CD14-positive monocyte (primary cell): ENCODE measurements at regions not wholly inside any gene's neighbourhood (a gene's known extent, or its start where the extent isn't known, plus 50 kb on each side); places are given as distances from the start of the nearest gene placed in this dataset.

Experiments used
- DNase-seq, 3 donors: peaks; one replicate each; pipeline ENCODE4 v3.0.0-alpha.2; 2011 to 2022
- H2AFZ ChIP-seq: 2 replicates; pipeline ENCODE4 v1.6.0; 2012; ENCODE audit warnings: mild to moderate bottlenecking, low read depth, low read length, inconsistent platforms; ENCODE audit not compliant: insufficient read depth, poor library complexity, severe bottlenecking
- H3K27ac ChIP-seq, 2 donors: 1 replicate in 1 of 2; 2 replicates in 1 of 2; pipeline ENCODE4 v1.5.1; 2012 to 2013; ENCODE audit warnings: low read length in 2 of 2, control low read depth in 1 of 2, inconsistent platforms in 1 of 2, low read depth in 1 of 2, mild to moderate bottlenecking in 1 of 2
- H3K27me3 ChIP-seq, 2 donors: one replicate each; pipeline versions ENCODE4 v1.6.0 to v1.6.1; 2011 to 2013; ENCODE audit warnings: low read length in 2 of 2; ENCODE audit not compliant: control insufficient read depth in 2 of 2, insufficient read depth in 2 of 2
- H3K36me3 ChIP-seq, 2 donors: replicated peaks in 1 of 2; 1 replicate in 1 of 2; 2 replicates in 1 of 2; pipeline versions ENCODE4 v1.5.1 to v1.6.1; 2012 to 2013; ENCODE audit warnings: low read length in 2 of 2, control low read depth in 1 of 2, inconsistent platforms in 1 of 2, mild to moderate bottlenecking in 1 of 2; ENCODE audit not compliant: insufficient read depth in 2 of 2, control insufficient read depth in 1 of 2
- H3K4me1 ChIP-seq, 2 donors: 1 replicate in 1 of 2; 2 replicates in 1 of 2; pipeline versions ENCODE4 v1.5.1 to v1.6.1; 2012 to 2013; ENCODE audit warnings: low read length in 2 of 2, control low read depth in 1 of 2, inconsistent platforms in 1 of 2, mild to moderate bottlenecking in 1 of 2, moderate library complexity in 1 of 2; ENCODE audit not compliant: insufficient read depth in 2 of 2, control insufficient read depth in 1 of 2
- H3K4me2 ChIP-seq: replicated peaks from 2 replicates; pipeline ENCODE3; 2012; ENCODE audit warnings: low read length, moderate library complexity, mild to moderate bottlenecking; ENCODE audit not compliant: poor library complexity, severe bottlenecking; ENCODE audit errors: extremely low read depth
- H3K4me3 ChIP-seq, 3 experiments: fragments of 200-600 bp in 1 of 3; sonication (generic) in 1 of 3; replicated peaks in 1 of 3; 1 replicate in 2 of 3; 2 replicates in 1 of 3; pipeline ENCODE4 v1.5.1; 2011 to 2013; ENCODE audit warnings: low read length in 3 of 3, mild to moderate bottlenecking in 3 of 3, control low read depth in 2 of 3, low read depth in 2 of 3, inconsistent platforms in 1 of 3, moderate library complexity in 1 of 3
- H3K79me2 ChIP-seq: 2 replicates; pipeline ENCODE4 v1.6.0; 2012; ENCODE audit warnings: mild to moderate bottlenecking, control low read depth, inconsistent platforms, low read length, moderate library complexity; ENCODE audit not compliant: insufficient read depth
- H3K9ac ChIP-seq: 2 replicates; pipeline ENCODE4 v1.6.0; 2017; ENCODE audit warnings: low read length, mild to moderate bottlenecking; ENCODE audit not compliant: insufficient read depth, poor library complexity, severe bottlenecking
- H3K9me3 ChIP-seq, 2 donors: replicated peaks in 1 of 2; 1 replicate in 1 of 2; 2 replicates in 1 of 2; pipeline versions ENCODE4 v1.5.1 to v1.6.1; 2012 to 2013; ENCODE audit warnings: low read length in 2 of 2, control low read depth in 1 of 2; ENCODE audit not compliant: control insufficient read depth in 1 of 2, insufficient read depth in 1 of 2
- H4K20me1 ChIP-seq: 2 replicates; pipeline ENCODE4 v1.6.0; 2012; ENCODE audit warnings: mild to moderate bottlenecking, low read length, control low read depth, moderate library complexity; ENCODE audit not compliant: insufficient read depth
- H3K27ac Mint-ChIP-seq, 7 donors: one replicate each; pipeline ENCODE4 v1.8.0; 2020; ENCODE audit warnings: mild to moderate bottlenecking in 7 of 7, mixed read lengths in 7 of 7, moderate library complexity in 6 of 7, inconsistent platforms in 2 of 7
- H3K27me3 Mint-ChIP-seq, 3 donors: one replicate each; pipeline ENCODE4 v1.8.0; 2021 to 2022; ENCODE audit warnings: low read depth in 3 of 3, mild to moderate bottlenecking in 3 of 3, mixed read lengths in 3 of 3, moderate library complexity in 3 of 3, inconsistent platforms in 1 of 3
- H3K36me3 Mint-ChIP-seq, 2 donors: one replicate each; pipeline ENCODE4 v1.8.0; 2020; ENCODE audit warnings: mixed read lengths in 2 of 2, inconsistent platforms in 1 of 2, mild to moderate bottlenecking in 1 of 2
- H3K4me1 Mint-ChIP-seq: one replicate; pipeline ENCODE4 v1.8.0; 2020; ENCODE audit warnings: mild to moderate bottlenecking, mixed read lengths
- H3K4me3 Mint-ChIP-seq, 2 donors: one replicate each; pipeline ENCODE4 v1.8.0; 2020; ENCODE audit warnings: mild to moderate bottlenecking in 2 of 2, mixed read lengths in 2 of 2, moderate library complexity in 1 of 2
- H3K9me3 Mint-ChIP-seq, 7 donors: one replicate each; pipeline ENCODE4 v1.8.0; 2020 to 2022; ENCODE audit warnings: mixed read lengths in 7 of 7, mild to moderate bottlenecking in 6 of 7, moderate library complexity in 6 of 7, inconsistent platforms in 2 of 7
- WGBS: methylation state at CpG from one replicate; pipeline ENCODE4 v1.1.5; 2013; ENCODE audit warnings: missing lambda C conversion rate; ENCODE audit not compliant: insufficient coverage; 5-methylcytosine and 5-hydroxymethylcytosine counted together
- intact Hi-C, 2 donors: fragments of 100-400 bp; cut with micrococcal nuclease; formaldehyde crosslinking; loops; one replicate each; pipeline versions ENCODE4 v1.15.0 to v1.15.1; 2023
- TF ChIP-seq, protein P1 (sequence below): fragments of 200-600 bp; IDR thresholded peaks from one replicate; pipeline ENCODE4 v1.8.0; 2022; ENCODE audit warnings: antibody characterized with exemption, mild to moderate bottlenecking

- peaks cover 0 to 5% (median 0%) of the 10 kb centered on the region in 3 donors for H3K27me3 Mint-ChIP-seq
- Histone ChIP-seq H3K27ac (no peak overlapping the region), H3K27me3 (no peaks in the 10 kb centered on the region), H3K4me1 (no peaks in the 10 kb centered on the region), H2AFZ (no peak overlapping the region), H3K4me3 (no peak overlapping the region), H4K20me1 (no peaks in the 10 kb centered on the region), H3K9me3 (no peaks in the 10 kb centered on the region), H3K79me2 (no peaks in the 10 kb centered on the region), H3K36me3 (no peaks in the 10 kb centered on the region), H3K4me2 (no peak overlapping the region), H3K9ac (no peak overlapping the region)
- H3K36me3 Mint-ChIP-seq = no peaks in the 10 kb centered on the region
- H3K9me3 Mint-ChIP-seq = peaks cover 0 to 1% (median 0%) of the 10 kb centered on the region in 7 donors
- H3K27ac Mint-ChIP-seq = no peak overlapping the region
- TF ChIP-seq, protein P1, sequence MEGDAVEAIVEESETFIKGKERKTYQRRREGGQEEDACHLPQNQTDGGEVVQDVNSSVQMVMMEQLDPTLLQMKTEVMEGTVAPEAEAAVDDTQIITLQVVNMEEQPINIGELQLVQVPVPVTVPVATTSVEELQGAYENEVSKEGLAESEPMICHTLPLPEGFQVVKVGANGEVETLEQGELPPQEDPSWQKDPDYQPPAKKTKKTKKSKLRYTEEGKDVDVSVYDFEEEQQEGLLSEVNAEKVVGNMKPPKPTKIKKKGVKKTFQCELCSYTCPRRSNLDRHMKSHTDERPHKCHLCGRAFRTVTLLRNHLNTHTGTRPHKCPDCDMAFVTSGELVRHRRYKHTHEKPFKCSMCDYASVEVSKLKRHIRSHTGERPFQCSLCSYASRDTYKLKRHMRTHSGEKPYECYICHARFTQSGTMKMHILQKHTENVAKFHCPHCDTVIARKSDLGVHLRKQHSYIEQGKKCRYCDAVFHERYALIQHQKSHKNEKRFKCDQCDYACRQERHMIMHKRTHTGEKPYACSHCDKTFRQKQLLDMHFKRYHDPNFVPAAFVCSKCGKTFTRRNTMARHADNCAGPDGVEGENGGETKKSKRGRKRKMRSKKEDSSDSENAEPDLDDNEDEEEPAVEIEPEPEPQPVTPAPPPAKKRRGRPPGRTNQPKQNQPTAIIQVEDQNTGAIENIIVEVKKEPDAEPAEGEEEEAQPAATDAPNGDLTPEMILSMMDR = no peak
- no peak for DNase-seq
- peaks cover 4% of the 10 kb centered on the region for H3K4me1 Mint-ChIP-seq
- 94% methylated on average over 2 of the region's 3 CpGs for WGBS
- intact Hi-C loops = no loop called here
- no peak overlapping the region for H3K4me3 Mint-ChIP-seq
Observed at GRCh38 chr3:19739504-19739903, 194.5 kb downstream of the EFHB start.

DNA sequence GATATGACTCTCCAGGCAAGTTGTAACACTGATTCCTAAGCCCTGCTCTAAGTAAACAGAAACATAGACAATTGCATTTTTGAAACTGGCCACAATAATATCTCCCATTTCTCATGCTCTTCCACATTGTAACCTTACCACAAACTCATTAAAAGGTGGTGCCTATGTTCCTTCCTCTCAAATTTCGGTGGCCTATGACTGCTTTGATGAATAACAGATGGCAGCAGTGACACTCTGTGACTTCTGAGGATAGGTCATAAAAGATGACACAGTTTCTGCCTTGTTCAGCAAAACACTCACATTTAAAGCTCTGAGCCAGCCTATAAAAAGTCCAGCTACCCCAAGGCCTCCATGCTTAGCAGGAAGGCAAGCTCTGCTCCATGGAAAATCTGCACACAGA lies 195.2 kb downstream of the EFHB start:
- 71% methylated on average over 1 of the region's 1 CpG for WGBS
- intact Hi-C loops = no loop called here
- no peaks in the 10 kb centered on the region for H3K4me1 ChIP-seq

More for the DNA sequence above, 195.2 kb downstream of the EFHB start:
- H3K27ac Mint-ChIP-seq = no peak overlapping the region
- no peaks in the 10 kb centered on the region for H3K36me3 ChIP-seq
- H3K4me3 Mint-ChIP-seq = no peak overlapping the region
- no peak overlapping the region for H3K4me3 ChIP-seq
- no peak overlapping the region for H3K4me2 ChIP-seq
- no peaks in the 10 kb centered on the region for H3K27me3 ChIP-seq
- H3K27ac ChIP-seq = no peak overlapping the region
- no peaks in the 10 kb centered on the region for H3K79me2 ChIP-seq
- H3K36me3 Mint-ChIP-seq = no peaks in the 10 kb centered on the region
- no peak overlapping the region for H3K9ac ChIP-seq
- no peaks in the 10 kb centered on the region for H3K9me3 ChIP-seq
- no peak overlapping the region for H2AFZ ChIP-seq
- no peaks in the 10 kb centered on the region for H4K20me1 ChIP-seq
- TF ChIP-seq, protein P1 = no peak
- H3K27me3 Mint-ChIP-seq = peaks cover 0 to 2% (median 0%) of the 10 kb centered on the region in 3 donors
- H3K4me1 Mint-ChIP-seq = peaks cover 4% of the 10 kb centered on the region
- H3K9me3 Mint-ChIP-seq = peaks cover 0 to 2% (median 0%) of the 10 kb centered on the region in 7 donors
- DNase-seq = no peak
